ENCODE measurements at regions not wholly inside any gene's neighbourhood (a gene's known extent, or its start where the extent isn't known, plus 50 kb on each side); places are given as distances from the start of the nearest gene placed in this dataset.

- Histone ChIP-seq H3K36me3 (ENCODE audit: insufficient read depth, insufficient read length, low read length) (no peaks in the 10 kb centered on the region), H3K27me3 (ENCODE audit: insufficient read depth, insufficient read length) (no peaks in the 10 kb centered on the region), H3K9me3 (ENCODE audit: insufficient read depth, low read length) (peaks cover 10% of the 10 kb centered on the region; the same call in 1 of the 2 replicates), H3K4me1 (ENCODE audit: insufficient read depth, insufficient read length) (no peaks in the 10 kb centered on the region), H3K4me3 (ENCODE audit: insufficient read length, low read depth) (no peak overlapping the region), H3K9ac (ENCODE audit: insufficient read length, low read depth) (no peak overlapping the region)
- DNase-seq (ENCODE audit: low read depth, low spot score): peak; percentile 18
- TF ChIP-seq ZNF274 (IDR thresholded peaks at IDR 0.05; ENCODE audit: low read depth, low read length) (no peak), YY1 (IDR thresholded peaks at IDR 0.05; ENCODE audit: insufficient read depth, insufficient read length) (no peak), SUZ12 (IDR thresholded peaks at IDR 0.05; ENCODE audit: extremely low read depth, insufficient read depth, insufficient read length) (no peak)
Measured at GRCh38 chr2:20925265-20925889, 102.5 kb upstream of the LDAH start.

- DNase-seq (ENCODE audit: low read depth, low spot score): no peak
- H3K9ac ChIP-seq (ENCODE audit: insufficient read length, low read depth): no peak overlapping the region
- no peaks in the 10 kb centered on the region for H3K9me3 ChIP-seq (ENCODE audit: insufficient read depth, low read length)
- H3K4me1 ChIP-seq (ENCODE audit: insufficient read depth, insufficient read length): peaks cover 4% of the 10 kb centered on the region
- no peak for TF ChIP-seq YY1 (IDR thresholded peaks at IDR 0.05; ENCODE audit: insufficient read depth, insufficient read length)
- no peak for TF ChIP-seq ZNF274 (IDR thresholded peaks at IDR 0.05; ENCODE audit: low read depth, low read length)
- no peak for TF ChIP-seq SUZ12 (IDR thresholded peaks at IDR 0.05; ENCODE audit: extremely low read depth, insufficient read depth, insufficient read length)
- H3K36me3 ChIP-seq (ENCODE audit: insufficient read depth, insufficient read length, low read length): no peaks in the 10 kb centered on the region
- H3K4me3 ChIP-seq (ENCODE audit: insufficient read length, low read depth): no peak overlapping the region
- H3K27me3 ChIP-seq (ENCODE audit: insufficient read depth, insufficient read length): no peaks in the 10 kb centered on the region
Measured at GRCh38 chr2:20919297-20919800, 96.4 kb upstream of the LDAH start.

GRCh38 chr2:20917719-20918572 lies 95.0 kb upstream of the LDAH start:
- peaks cover 4% of the 10 kb centered on the region for H3K4me1 ChIP-seq (ENCODE audit: insufficient read depth, insufficient read length)
- no peaks in the 10 kb centered on the region for H3K9me3 ChIP-seq (ENCODE audit: insufficient read depth, low read length)
- no peak overlapping the region for H3K4me3 ChIP-seq (ENCODE audit: insufficient read length, low read depth)
- DNase-seq (ENCODE audit: low read depth, low spot score): no peak
- no peak overlapping the region for H3K9ac ChIP-seq (ENCODE audit: insufficient read length, low read depth)
- no peaks in the 10 kb centered on the region for H3K27me3 ChIP-seq (ENCODE audit: insufficient read depth, insufficient read length)
- H3K36me3 ChIP-seq (ENCODE audit: insufficient read depth, insufficient read length, low read length): no peaks in the 10 kb centered on the region
- TF ChIP-seq SUZ12 (IDR thresholded peaks at IDR 0.05; ENCODE audit: extremely low read depth, insufficient read depth, insufficient read length): no peak
- no peak for TF ChIP-seq YY1 (IDR thresholded peaks at IDR 0.05; ENCODE audit: insufficient read depth, insufficient read length)
- no peak for TF ChIP-seq ZNF274 (IDR thresholded peaks at IDR 0.05; ENCODE audit: low read depth, low read length)

- Histone ChIP-seq H3K9ac (ENCODE audit: insufficient read length, low read depth) (no peak overlapping the region), H3K4me1 (ENCODE audit: insufficient read depth, insufficient read length) (peaks cover 4% of the 10 kb centered on the region), H3K36me3 (ENCODE audit: insufficient read depth, insufficient read length, low read length) (no peaks in the 10 kb centered on the region), H3K4me3 (ENCODE audit: insufficient read length, low read depth) (no peak overlapping the region), H3K27me3 (ENCODE audit: insufficient read depth, insufficient read length) (no peaks in the 10 kb centered on the region), H3K9me3 (ENCODE audit: insufficient read depth, low read length) (no peaks in the 10 kb centered on the region)
- no peak for DNase-seq (ENCODE audit: low read depth, low spot score)
- TF ChIP-seq ZNF274 (IDR thresholded peaks at IDR 0.05; ENCODE audit: low read depth, low read length) (no peak), YY1 (IDR thresholded peaks at IDR 0.05; ENCODE audit: insufficient read depth, insufficient read length) (no peak), SUZ12 (IDR thresholded peaks at IDR 0.05; ENCODE audit: extremely low read depth, insufficient read depth, insufficient read length) (no peak)
Measured at GRCh38 chr2:20917287-20917660, 94.4 kb upstream of the LDAH start.

- peaks cover 4% of the 10 kb centered on the region for H3K4me1 ChIP-seq (ENCODE audit: insufficient read depth, insufficient read length)
- no peak for TF ChIP-seq ZNF274 (IDR thresholded peaks at IDR 0.05; ENCODE audit: low read depth, low read length)
- TF ChIP-seq SUZ12 (IDR thresholded peaks at IDR 0.05; ENCODE audit: extremely low read depth, insufficient read depth, insufficient read length): no peak
- no peak for TF ChIP-seq YY1 (IDR thresholded peaks at IDR 0.05; ENCODE audit: insufficient read depth, insufficient read length)
- no peaks in the 10 kb centered on the region for H3K27me3 ChIP-seq (ENCODE audit: insufficient read depth, insufficient read length)
- H3K4me3 ChIP-seq (ENCODE audit: insufficient read length, low read depth): no peak overlapping the region
- no peak overlapping the region for H3K9ac ChIP-seq (ENCODE audit: insufficient read length, low read depth)
- H3K9me3 ChIP-seq (ENCODE audit: insufficient read depth, low read length): no peaks in the 10 kb centered on the region
- no peaks in the 10 kb centered on the region for H3K36me3 ChIP-seq (ENCODE audit: insufficient read depth, insufficient read length, low read length)
- no peak for DNase-seq (ENCODE audit: low read depth, low spot score)
Measured at GRCh38 chr2:20916604-20917286, 93.8 kb upstream of the LDAH start.

- Histone ChIP-seq H3K36me3 (ENCODE audit: insufficient read depth, insufficient read length, low read length) (no peaks in the 10 kb centered on the region), H3K9me3 (ENCODE audit: insufficient read depth, low read length) (no peaks in the 10 kb centered on the region), H3K4me1 (ENCODE audit: insufficient read depth, insufficient read length) (peaks cover 4% of the 10 kb centered on the region), H3K27me3 (ENCODE audit: insufficient read depth, insufficient read length) (no peaks in the 10 kb centered on the region), H3K9ac (ENCODE audit: insufficient read length, low read depth) (no peak overlapping the region), H3K4me3 (ENCODE audit: insufficient read length, low read depth) (no peak overlapping the region)
- DNase-seq (ENCODE audit: low read depth, low spot score): no peak
- TF ChIP-seq YY1 (IDR thresholded peaks at IDR 0.05; ENCODE audit: insufficient read depth, insufficient read length): no peak
- no peak for TF ChIP-seq SUZ12 (IDR thresholded peaks at IDR 0.05; ENCODE audit: extremely low read depth, insufficient read depth, insufficient read length)
- TF ChIP-seq ZNF274 (IDR thresholded peaks at IDR 0.05; ENCODE audit: low read depth, low read length): no peak
Measured at GRCh38 chr2:20915271-20915670, 92.4 kb upstream of the LDAH start.

GRCh38 chr2:20914771-20915170 lies 91.9 kb upstream of the LDAH start:
- no peak for DNase-seq (ENCODE audit: low read depth, low spot score)
- H3K27me3 ChIP-seq (ENCODE audit: insufficient read depth, insufficient read length): no peaks in the 10 kb centered on the region
- H3K9me3 ChIP-seq (ENCODE audit: insufficient read depth, low read length): no peaks in the 10 kb centered on the region
- peaks cover 4% of the 10 kb centered on the region for H3K4me1 ChIP-seq (ENCODE audit: insufficient read depth, insufficient read length)
- H3K9ac ChIP-seq (ENCODE audit: insufficient read length, low read depth): no peak overlapping the region
- no peak for TF ChIP-seq YY1 (IDR thresholded peaks at IDR 0.05; ENCODE audit: insufficient read depth, insufficient read length)
- TF ChIP-seq ZNF274 (IDR thresholded peaks at IDR 0.05; ENCODE audit: low read depth, low read length): no peak
- no peak for TF ChIP-seq SUZ12 (IDR thresholded peaks at IDR 0.05; ENCODE audit: extremely low read depth, insufficient read depth, insufficient read length)
- no peak overlapping the region for H3K4me3 ChIP-seq (ENCODE audit: insufficient read length, low read depth)
- no peaks in the 10 kb centered on the region for H3K36me3 ChIP-seq (ENCODE audit: insufficient read depth, insufficient read length, low read length)
